HG03571 (cell line): ENCODE measurements at regions not wholly inside any gene's neighbourhood (a gene's known extent, or its start where the extent isn't known, plus 50 kb on each side); places are given as distances from the start of the nearest gene placed in this dataset.

Experiments
- ATAC-seq: cut with Tn5 transposase; IDR thresholded peaks from one replicate; pipeline ENCODE4 v1.9.1; 2021; ENCODE audit not compliant: unreplicated experiment

- no peak for ATAC-seq
Measured at GRCh38 chr5:5617024-5617423, 194.5 kb downstream of the ICE1 start.

GRCh38 chr5:5616247-5616895, 193.9 kb downstream of the ICE1 start:
- no peak for ATAC-seq

GRCh38 chr5:5615569-5615968, 193.1 kb downstream of the ICE1 start:
- no peak for ATAC-seq

- no peak for ATAC-seq
Measured at GRCh38 chr5:5613261-5613990, 190.9 kb downstream of the ICE1 start.

- no peak for ATAC-seq
Measured at GRCh38 chr5:5612096-5612495, 189.6 kb downstream of the ICE1 start.

- no peak for ATAC-seq
Measured at GRCh38 chr5:5609935-5610334, 187.5 kb downstream of the ICE1 start.

GRCh38 chr5:5605170-5605764, 182.8 kb downstream of the ICE1 start:
- no peak for ATAC-seq

GRCh38 chr5:5602554-5602953, 180.1 kb downstream of the ICE1 start:
- no peak for ATAC-seq

GRCh38 chr5:5598547-5599113, 176.2 kb downstream of the ICE1 start:
- ATAC-seq = no peak

- ATAC-seq = no peak
Measured at GRCh38 chr5:5593391-5593790, 170.9 kb downstream of the ICE1 start.

GRCh38 chr5:5592541-5592940, 170.1 kb downstream of the ICE1 start:
- ATAC-seq = no peak

GRCh38 chr5:5591567-5591966, 169.1 kb downstream of the ICE1 start:
- ATAC-seq = no peak

GRCh38 chr5:5589857-5590256, 167.4 kb downstream of the ICE1 start:
- no peak for ATAC-seq

- no peak for ATAC-seq
Measured at GRCh38 chr5:5588887-5589826, 166.7 kb downstream of the ICE1 start.

GRCh38 chr5:5588386-5588785, 165.9 kb downstream of the ICE1 start:
- no peak for ATAC-seq

GRCh38 chr5:5587474-5587873, 165.0 kb downstream of the ICE1 start:
- ATAC-seq = no peak

GRCh38 chr5:5586721-5587120, 164.2 kb downstream of the ICE1 start:
- ATAC-seq = no peak

GRCh38 chr5:5585751-5586341, 163.4 kb downstream of the ICE1 start:
- ATAC-seq = no peak

GRCh38 chr5:5584751-5585150, 162.3 kb downstream of the ICE1 start:
- ATAC-seq = no peak

GRCh38 chr5:5584236-5584745, 161.8 kb downstream of the ICE1 start:
- no peak for ATAC-seq
